ENCODE measurements at regions not wholly inside any gene's neighbourhood (a gene's known extent, or its start where the extent isn't known, plus 50 kb on each side); places are given as distances from the start of the nearest gene placed in this dataset.

- no peak for DNase-seq (ENCODE audit: low read depth)
- H3K4me3 ChIP-seq (replicated peaks; ENCODE audit: low read depth, low read length): no peak overlapping the region
- TF ChIP-seq CTCF (IDR thresholded peaks at IDR 0.05; ENCODE audit: low read length, missing control alignments): no peak
These were observed 205.1 kb upstream of the CXCL12 start for GRCh38 chr10:44589944-44590449.

- TF ChIP-seq CTCF (IDR thresholded peaks at IDR 0.05; ENCODE audit: low read length, missing control alignments): no peak
- no peak overlapping the region for H3K4me3 ChIP-seq (replicated peaks; ENCODE audit: low read depth, low read length)
- peak; percentile 56 for DNase-seq (ENCODE audit: low read depth)
These were observed 207.0 kb upstream of the CXCL12 start for GRCh38 chr10:44591911-44592310.

GRCh38 chr10:44593952-44594351 is 209.1 kb upstream of the CXCL12 start:
- no peak for TF ChIP-seq CTCF (IDR thresholded peaks at IDR 0.05; ENCODE audit: low read length, missing control alignments)
- no peak overlapping the region for H3K4me3 ChIP-seq (replicated peaks; ENCODE audit: low read depth, low read length)
- no peak for DNase-seq (ENCODE audit: low read depth)

GRCh38 chr10:44607116-44607515 is 222.2 kb upstream of the CXCL12 start:
- no peak for DNase-seq (ENCODE audit: low read depth)
- H3K4me3 ChIP-seq (replicated peaks; ENCODE audit: low read depth, low read length): no peak overlapping the region
- TF ChIP-seq CTCF (IDR thresholded peaks at IDR 0.05; ENCODE audit: low read length, missing control alignments): no peak

GRCh38 chr10:44618910-44619309 is 234.0 kb upstream of the CXCL12 start:
- no peak overlapping the region for H3K4me3 ChIP-seq (replicated peaks; ENCODE audit: low read depth, low read length)
- no peak for TF ChIP-seq CTCF (IDR thresholded peaks at IDR 0.05; ENCODE audit: low read length, missing control alignments)
- no peak for DNase-seq (ENCODE audit: low read depth)

- TF ChIP-seq CTCF (IDR thresholded peaks at IDR 0.05; ENCODE audit: low read length, missing control alignments): no peak
- no peak for DNase-seq (ENCODE audit: low read depth)
These were observed 234.6 kb upstream of the CXCL12 start for GRCh38 chr10:44619521-44619920.

GRCh38 chr10:44619975-44620374 is 235.1 kb upstream of the CXCL12 start:
- peak; percentile 79 for DNase-seq (ENCODE audit: low read depth)
- no peak overlapping the region for H3K4me3 ChIP-seq (replicated peaks; ENCODE audit: low read depth, low read length)
- no peak for TF ChIP-seq CTCF (IDR thresholded peaks at IDR 0.05; ENCODE audit: low read length, missing control alignments)

More at GRCh38 chr10:44619521-44619920, 234.6 kb upstream of the CXCL12 start:
- no peak overlapping the region for H3K4me3 ChIP-seq (replicated peaks; ENCODE audit: low read depth, low read length)

Data from fibroblast of pulmonary artery (primary cell).